Right renal cortex interstitium (tissue), 3 donors: ENCODE measurements at regions not wholly inside any gene's neighbourhood (a gene's known extent, or its start where the extent isn't known, plus 50 kb on each side); places are given as distances from the start of the nearest gene placed in this dataset.
"Not testable (repeated sequence)": the region's sequence is repeated elsewhere in the genome, so short reads cannot be mapped to it uniquely, and the experiment has no call there.

Experiments used
- DNase-seq, 3 donors: peaks; one replicate each; pipeline ENCODE4 v3.0.0-alpha.2; 2013; ENCODE audit warnings: low read depth in 3 of 3, low spot score in 2 of 3

DNA sequence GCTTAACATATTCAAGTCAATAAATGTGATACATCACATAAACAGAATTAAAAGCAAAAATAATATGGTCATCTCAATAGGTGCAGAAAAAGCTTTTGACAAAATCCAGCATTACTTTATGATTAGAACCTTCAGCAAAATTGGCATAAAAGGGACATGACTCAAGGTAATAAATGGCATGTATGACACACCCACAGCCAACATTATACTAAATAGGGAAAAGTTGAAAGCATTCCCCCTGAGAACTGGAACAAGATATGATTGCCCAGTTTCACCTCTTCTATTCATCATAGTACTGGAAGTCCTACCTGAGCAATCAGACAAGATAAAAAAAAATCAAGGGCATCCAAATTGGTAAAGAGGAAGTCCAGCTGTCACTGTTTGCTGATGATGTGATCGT is 594.7 kb downstream of the DIPK2A start:
- DNase-seq = no peak

DNA sequence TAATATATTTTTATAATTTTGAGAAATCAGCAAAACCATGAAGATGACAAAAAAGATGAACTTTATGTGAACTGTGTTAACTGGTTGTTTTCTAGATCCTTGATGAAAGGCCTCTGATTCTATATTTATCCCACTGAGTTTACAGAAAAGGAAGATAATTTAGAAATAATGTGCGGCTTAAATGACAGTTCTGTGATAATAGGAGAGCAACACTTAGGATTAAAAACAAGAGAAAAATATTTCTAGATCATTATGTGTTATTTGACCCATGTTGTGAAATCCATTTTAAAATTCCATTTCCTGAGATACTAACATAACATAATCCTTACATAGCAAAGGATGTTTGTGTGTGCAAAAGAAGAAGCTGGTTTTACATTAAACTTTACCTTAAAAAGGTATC is 598.0 kb downstream of the DIPK2A start:
- no peak for DNase-seq

DNA sequence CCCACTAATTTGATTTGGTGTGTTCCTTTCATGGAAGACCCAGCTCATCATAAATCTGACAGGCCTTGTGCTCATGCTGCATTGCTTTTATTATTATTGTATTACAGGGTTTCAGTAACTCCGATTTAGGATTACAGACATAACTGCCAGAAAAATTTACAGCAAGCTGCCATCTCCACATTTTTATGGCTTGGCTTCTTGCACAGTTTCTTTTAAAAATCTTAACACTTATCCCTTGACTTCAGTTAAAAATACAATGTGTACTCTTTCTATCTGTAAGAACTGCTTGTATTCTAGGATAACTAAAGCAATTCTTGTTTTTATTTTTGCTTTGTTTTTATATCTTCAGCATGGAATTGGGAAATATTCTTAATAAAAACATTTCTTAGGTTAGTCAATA is 612.2 kb downstream of the DIPK2A start:
- DNase-seq = no peak

DNA sequence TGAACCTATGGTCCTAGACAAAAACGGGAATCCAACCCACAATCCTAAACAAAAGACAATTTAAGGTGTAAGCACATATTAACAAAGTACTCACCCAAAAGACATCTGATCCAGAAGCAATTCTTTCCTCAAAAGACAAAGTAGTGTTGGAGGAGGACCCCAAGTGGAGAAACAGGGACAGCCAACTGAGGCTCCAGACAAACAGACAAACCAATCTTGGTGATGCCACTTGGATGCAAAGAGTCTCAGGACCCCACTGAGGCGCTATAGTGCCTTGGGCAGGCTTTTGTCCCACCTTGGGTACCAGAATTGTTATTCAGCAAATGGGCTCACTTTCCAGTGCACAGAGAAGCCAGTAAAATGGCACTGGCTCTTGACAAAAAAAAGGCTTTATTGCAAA is 613.8 kb downstream of the DIPK2A start:
- DNase-seq = no peak

DNA sequence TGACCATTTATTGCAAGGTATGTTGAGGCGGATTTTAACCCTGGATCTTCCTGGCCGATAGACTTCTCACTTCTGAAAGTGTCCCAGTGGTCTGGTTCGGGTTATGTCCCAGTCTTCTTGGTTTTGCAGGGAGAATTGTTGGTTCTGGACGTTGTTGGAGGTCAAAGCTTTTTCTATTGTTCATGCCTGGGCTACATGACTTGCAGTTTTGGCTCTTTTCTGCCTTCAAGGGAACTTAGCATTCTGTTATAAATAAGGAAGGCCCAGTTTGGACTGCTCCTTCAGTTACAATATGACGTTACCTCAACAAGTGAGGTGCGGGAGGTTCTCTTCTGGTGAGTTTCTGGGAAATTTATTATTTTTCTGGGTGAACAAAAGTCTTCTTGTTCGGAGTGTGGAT is 614.3 kb downstream of the DIPK2A start:
- no peak for DNase-seq

DNA sequence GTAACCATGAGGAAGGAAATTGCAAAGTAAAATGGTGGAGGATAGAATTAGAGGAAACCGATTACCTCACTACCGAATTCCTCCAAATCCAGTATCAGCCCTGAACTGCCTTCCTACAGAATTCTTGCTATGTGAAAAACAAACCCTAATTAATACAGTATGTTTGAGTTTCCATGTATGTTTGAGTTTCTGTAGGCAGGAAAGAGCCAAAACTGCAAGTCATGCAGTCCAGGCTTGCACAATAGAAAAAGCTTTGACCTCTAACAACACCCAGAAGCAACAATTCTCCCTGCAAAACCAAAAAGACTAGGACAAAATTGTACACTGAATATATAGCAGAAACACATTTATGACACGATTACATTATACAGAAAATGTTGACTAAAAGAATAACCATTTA is 614.8 kb downstream of the DIPK2A start:
- DNase-seq = no peak

DNA sequence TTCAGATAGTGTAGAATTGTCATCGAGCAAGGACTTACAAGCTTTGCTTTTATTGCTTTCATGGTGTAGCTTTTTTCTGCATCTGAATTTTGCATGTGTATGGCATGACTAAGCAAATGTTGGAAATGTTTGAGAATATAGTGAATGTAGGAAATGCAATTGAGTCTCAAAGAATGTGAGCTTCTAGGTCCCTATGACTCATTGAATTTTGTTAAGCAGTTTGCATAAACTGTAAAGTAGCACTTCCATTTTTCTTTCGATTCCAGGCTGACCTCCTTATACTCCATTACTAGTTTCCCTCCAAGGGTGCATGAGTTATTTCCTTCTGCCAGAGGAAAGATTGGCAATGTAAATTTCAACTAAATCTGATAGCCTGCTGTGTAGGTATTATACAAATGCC is 619.2 kb downstream of the DIPK2A start:
- no peak for DNase-seq

DNA sequence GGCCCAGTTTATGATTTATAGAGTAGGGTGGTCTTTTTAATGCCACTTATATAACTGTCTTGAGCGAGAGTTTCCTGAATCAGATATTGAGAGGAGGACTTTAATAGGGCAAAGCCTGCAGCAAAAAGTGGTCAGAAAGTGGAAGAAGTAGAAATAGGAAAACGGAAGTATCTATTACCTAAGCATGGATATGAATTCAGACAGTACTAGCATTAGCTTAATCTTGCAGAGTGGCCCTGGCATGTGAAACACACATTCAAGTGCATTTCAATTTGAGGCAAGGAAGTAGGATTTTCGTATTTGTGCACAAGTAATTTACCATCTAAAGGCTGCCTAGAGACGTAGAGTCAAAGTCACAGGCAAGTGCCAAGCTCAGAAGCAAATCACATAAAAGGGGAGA is 622.3 kb downstream of the DIPK2A start:
- no peak for DNase-seq

DNA sequence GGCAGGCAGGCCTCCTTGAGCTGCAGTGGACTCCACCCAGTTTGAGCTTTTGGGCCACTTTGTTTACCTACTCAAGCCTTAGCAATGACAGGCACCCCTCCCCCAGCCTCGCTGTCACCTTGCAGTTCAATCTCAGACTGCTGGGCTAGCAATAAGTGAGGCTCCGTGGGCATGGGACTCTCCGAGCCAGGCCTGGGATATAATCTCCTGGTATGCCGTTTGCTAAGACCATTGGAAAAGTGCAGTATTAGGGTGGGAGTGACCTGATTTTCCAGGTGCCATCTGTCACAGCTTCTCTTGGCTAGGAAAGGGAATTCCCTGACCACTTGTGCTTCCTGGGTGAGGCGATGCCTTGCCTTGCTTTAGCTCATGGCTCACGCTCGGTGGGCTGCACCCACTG is 648.6 kb downstream of the DIPK2A start:
- not testable (repeated sequence) for DNase-seq

DNA sequence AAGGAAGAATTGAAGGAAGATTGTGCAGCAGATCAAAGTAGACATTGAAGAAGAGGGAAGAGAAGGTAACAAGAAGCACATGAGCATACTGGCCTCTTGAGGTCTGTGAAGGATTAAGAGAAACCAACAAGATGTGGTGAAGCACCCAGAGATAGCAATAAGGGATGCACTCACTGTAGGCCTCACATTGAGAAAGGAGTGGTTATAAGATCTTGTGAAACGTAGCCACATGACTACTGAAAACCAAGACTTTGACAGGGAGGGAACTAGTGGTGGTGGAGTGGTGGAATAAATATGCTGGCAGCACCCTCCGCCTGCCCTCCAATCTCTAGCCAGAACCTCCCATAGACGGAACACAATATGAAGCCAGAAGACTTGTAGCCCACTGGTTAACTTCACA is 651.2 kb downstream of the DIPK2A start:
- DNase-seq = no peak

DNA sequence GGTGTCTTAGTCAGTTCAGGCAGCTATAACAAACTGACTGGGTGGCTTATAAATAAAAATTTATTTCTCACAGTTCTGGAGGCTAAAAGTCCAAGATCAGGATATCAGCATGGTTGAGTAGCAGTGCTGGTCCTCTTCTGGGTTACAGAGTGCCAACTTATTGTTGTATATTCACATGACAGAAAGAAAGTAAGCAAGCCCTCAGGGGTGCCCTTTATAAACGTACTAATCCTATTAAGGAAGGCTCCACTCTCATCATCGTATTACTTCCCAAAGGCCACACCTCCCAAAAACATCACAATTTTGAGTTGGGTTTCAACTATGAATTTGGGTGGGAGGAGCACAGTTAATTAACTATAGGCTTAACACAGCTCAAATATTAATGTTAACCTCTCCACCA is 653.0 kb downstream of the DIPK2A start:
- no peak for DNase-seq

DNA sequence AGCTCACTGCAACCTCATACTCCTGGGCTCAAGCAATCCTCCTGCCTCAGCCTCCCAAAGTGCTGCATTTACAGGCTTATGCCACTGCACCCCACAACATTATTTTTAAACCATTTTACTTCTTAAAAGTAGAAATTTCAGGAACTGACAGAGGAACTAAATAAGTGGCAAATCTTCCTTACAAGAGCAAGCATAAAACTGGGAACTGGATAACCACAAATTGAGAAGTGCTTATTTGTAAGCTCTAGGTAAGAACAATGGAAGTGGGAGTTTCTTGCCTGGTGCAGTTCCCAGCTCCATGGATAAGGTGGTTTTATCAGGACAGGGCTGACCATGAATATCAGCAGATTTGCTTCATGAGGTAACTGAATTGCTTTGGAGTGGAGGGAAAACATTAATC is 655.2 kb downstream of the DIPK2A start:
- DNase-seq = no peak

DNA sequence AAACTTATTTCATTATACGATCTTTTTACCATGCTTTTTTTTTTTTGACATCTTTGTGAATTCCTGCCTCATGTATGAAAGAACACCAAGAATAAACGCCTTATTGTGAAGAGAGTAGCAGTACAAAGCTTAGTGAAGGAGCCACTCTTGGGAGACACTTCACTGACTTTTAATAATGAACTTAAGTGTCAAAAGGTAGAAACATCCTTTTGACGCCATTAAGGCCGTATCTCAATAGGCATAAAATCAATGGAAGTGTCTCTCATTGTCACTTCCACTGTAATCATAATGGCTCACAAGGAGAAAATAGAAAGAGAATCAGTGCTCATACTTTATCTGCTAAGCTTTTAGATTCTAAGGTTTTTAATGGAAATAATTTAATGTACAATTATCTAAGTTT is 657.8 kb downstream of the DIPK2A start:
- DNase-seq = no peak

DNA sequence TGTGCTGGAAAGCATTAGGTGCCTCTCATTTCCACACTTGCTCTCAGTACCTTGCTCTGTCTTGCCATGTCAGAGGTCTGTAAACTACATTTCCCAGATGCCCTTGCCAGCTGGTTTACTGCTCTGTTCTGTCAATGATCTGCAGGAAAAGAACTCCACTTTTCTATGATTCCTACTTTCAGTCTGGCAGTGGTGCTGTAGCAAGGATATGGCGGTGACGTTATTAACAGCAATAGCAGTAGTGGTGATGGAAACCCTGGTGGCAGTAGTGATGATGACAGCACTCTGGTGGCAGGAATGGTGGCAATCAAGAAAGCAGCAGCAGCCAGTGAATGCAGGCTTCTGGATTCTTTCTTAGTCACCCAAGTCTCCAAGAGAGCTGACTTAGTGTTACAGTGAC is 665.2 kb downstream of the DIPK2A start:
- no peak for DNase-seq

DNA sequence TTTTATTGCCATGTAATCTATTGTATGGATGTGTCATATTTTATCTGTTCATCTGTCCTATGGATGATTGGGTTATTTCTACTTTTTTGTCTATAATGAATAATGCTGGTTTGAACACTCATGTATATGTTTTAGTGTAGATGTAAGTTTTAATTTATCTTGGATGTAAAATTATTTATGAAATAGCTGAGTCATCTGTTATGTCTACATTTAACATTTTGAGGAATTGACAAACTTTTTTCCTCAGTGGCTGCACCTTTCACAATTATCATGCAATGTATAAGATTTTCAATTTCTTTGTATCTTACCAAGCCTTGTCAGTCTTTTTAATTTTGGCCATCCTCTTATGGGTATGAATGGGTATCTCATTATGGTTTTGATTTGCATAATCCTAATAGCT is 666.4 kb downstream of the DIPK2A start:
- no peak for DNase-seq

DNA sequence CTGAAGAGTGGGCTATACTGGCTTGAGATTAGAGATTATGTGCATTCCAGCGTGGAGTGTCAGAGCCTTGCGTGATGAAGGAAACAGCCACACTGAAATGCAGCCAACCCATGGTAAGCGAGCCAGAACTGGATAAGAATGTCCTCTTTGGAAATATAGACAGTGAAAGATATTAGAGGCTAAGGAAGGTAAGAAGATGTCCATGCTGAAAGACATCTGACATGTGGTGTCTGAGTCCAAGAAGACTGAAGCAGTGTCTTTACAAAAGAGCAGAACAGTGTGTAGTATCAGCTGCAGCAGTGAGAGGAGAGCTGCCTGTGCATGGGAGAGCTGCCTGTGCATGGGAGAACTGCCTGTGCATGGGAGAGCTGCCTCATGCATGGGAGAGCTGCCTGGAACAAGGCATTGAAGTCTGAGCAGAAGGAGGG is 672.2 kb downstream of the DIPK2A start:
- no peak for DNase-seq

DNA sequence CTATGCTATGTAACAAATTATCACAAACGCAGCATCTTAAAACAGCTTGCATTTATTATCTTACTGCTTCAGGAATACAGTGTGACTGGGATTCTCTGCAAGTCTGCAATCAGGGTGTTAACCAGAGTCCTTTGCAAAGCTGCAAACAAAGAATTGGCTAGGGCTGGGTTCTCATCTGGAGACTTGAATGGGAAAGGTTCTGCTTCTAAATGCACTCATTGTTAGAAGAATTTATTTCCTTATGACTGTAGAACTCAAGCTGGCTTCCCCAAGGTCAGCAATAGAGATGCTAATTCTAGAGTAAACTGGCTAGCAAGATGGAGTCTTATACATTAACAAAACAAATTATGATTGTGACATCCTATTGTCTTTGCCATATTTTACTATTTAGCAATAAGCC is 673.7 kb downstream of the DIPK2A start:
- no peak for DNase-seq

DNA sequence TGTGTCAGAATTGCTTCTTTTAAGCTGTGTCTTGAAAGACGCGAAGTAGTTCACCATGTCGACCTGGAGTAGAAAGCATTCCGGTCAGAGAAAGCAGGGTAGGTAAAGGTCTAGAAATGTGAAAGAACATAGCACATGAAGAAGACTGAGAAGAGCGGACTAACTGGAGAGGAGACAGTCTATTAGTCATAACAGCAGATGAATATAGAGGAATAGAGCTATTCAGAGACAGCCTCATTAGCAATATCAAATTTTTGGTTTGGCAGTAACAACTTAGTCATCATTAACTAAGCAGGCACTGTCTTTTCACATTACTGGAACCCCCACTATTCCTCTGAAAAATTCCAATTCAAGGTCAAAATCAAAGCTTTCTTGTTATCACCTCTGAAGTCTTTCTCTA is 678.8 kb downstream of the DIPK2A start:
- DNase-seq = no peak

DNA sequence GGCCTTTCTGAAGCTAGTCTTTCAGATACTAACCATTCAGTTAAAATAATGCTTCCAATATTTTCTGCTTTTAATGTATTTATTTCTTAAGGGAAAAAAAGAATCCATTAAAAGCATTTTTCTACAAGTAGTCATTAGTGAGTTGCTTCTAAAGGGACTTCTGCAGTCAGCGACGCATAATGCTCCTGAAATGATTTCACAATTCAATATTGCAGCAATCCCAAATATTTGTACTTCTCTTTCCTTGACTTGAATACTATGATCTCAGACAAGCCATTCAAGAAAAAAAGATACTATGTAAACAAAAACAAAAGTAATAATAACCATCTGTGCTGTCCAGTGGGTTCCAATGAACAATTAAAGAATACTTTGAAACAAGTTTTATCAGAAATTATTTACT is 681.0 kb downstream of the DIPK2A start:
- no peak for DNase-seq

DNA sequence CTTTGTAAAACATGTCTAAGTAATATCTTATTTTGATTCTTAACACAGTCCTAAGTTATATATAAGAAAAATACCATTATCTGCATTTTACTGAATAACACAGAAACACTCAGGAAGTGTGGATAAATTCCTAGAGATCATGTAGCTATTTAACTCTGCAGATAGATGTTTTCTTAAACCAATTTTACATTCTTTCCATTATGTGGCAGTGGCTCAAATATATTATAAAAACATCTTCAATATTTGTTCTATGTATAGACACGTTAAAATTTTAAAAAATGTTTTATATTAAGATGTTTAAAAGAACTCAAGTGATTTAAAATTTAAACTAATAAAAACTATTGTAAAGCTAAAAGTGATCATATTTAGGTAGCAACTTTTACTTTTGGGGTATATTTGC is 683.8 kb downstream of the DIPK2A start:
- DNase-seq = no peak

DNA sequence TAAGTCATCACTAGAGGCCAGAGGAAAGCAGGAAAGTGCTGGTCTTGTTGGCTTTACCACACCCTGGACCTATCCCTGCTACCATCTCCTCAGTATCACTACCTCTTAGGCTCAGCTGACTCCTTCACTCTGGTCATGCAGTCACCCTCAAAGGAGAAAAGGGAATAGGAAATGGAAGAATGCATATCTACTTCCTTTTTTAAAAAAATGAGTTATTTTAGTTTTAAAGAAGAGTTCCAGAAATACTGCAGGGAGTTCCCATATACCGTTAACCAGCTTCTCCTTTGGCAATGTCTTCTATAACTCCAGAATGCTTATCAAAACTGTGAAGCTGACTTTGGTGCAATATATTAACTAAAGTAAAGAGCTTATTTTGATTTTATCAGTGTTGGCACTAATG is 688.6 kb downstream of the DIPK2A start:
- no peak for DNase-seq

DNA sequence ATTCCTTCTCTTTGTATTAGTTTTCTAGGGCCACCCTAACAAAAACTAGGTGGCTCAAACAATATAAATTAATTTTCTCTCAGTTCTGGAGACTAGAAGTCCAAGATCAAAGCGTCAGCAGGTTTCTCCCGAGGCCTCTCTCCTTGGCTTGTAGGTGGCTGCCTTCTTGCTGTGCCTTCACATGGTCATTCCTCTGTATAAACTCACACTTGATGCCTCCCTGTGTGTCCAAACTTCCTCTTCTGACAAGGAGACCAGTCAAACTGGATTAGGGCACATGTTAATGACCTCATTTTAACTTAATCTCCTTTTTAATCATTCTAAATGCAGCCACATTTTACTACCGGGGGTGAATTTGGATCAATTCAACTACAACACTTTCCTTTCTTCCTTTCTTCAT is 691.1 kb downstream of the DIPK2A start:
- DNase-seq = no peak

DNA sequence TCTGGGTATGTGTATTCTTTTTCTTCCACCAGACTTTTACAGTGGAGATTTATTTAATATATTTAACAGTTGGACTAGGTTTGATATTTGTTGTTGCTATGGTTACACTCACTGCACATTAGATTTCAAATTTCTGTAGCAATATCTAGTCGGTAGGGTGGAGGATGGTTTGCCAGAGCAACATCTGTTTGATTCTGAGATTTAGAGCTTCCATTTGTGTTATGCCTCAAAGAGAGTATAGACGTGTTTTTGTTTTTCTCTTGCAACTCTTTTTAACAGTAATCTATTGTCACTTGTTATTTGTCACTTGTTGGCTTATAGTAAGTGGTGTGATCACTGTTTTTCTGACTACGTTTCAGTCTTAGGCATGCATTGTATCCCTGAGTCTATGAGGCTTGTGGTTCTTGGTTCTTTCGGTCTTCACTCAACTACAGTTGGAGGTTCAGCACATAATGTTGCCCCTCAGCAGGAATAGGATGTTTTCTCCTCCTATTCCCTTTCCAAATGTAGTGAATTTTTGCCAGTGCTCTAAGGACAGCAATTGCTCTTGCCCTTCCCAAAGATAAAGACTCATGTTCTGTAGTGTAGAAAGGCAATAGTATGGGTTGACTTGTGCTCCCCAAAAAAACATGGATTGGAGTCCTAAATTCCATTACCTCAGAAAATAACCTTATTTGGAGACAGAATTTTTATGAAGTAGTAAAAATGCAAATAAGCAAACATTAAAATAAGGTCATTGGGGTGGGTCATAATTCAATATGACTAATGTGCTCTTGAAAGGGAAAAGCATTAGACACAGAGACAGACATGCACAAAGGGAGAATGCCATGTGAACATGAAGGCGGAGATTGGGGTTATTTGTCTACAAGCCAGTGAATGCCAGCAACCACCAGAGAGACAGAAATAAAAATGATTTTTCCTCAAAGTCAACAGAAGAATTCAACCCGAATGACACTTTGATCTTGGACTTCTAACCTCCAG is 692.1 kb downstream of the DIPK2A start:
- DNase-seq = no peak
